Activated CD4-positive, alpha-beta T cell treated with anti-CD3 and anti-CD28 coated beads, Interleukin-10, Interleukin-2, amounts not matched to agents 100 ng/mL and 50 ng/mL, durations not matched to agents 16 hours and 8 hours (primary cell): ENCODE measurements at regions not wholly inside any gene's neighbourhood (a gene's known extent, or its start where the extent isn't known, plus 50 kb on each side); places are given as distances from the start of the nearest gene placed in this dataset.

Experiments
- DNase-seq: peaks from one replicate; pipeline ENCODE4 v3.0.0-alpha.2; 2020

DNA sequence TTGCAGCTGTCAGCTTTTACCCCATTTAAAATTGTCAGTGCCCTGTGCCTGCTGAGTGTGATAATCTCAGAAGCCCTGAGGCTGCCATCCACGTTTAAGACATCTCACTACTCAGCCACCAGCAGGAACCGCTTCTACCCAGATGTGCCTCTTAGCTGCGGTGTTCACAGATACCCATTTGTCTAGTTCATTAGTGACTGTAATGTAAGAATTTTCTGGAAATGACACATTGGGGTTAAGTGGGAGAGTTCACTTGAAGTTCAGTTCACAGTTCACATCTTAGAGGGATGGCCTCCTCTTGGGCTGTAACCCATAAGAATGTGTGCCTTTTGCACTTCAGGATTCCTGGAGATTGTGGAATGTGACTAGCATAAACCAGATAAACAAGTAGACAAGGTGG, 477.7 kb downstream of the BTBD3 start:
- DNase-seq = no peak

DNA sequence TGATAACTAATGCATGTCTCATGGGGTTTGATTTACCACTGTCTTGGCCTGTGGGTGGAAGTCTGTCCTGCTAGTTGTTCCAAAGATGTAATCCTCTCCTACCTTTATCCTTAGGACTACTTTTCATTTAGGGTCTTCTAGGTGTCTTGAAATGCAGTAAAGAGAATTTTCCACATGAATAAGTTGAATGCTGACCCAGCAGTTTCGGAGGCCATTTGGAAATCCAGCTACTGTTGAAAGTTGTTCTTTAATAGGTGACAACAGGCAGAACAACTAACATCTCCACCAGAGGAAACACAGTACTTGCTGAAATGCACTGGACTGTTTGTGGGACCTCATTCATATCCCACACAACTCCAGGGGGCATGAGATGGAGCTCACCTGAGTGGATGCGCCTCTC, 478.1 kb downstream of the BTBD3 start:
- no peak for DNase-seq

DNA sequence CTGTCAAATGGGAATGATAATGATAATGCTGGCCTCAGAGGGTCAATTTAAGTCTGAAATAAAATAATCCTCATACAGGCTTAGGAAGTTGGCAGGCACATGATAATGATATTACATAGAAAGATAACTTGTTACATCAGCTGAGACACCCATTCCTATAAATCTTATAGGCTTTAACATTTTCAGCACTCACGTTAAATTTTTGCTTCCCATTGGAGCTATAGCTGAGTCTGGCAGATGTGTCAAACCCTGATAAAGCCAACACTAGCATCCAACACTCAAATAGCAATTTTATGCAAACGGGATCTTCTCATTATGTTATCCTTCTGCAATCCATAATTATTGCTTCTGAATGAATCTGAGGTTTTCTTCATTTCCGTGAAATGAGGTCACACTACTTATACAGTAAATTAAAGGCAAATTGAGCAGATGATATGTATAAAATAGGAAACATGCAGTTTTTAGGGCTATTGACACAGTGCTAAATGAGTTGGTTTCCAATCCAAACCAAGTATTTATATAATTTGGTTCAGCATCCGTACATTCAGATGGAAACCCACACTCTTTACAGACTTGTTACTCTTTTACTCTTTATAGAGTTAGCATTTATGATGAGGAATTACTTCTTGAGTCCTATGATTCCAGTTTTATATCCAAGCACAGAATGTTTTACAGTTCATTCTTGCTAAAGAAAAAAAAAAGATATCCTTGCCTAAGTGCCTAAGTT, 481.6 kb downstream of the BTBD3 start:
- no peak for DNase-seq

DNA sequence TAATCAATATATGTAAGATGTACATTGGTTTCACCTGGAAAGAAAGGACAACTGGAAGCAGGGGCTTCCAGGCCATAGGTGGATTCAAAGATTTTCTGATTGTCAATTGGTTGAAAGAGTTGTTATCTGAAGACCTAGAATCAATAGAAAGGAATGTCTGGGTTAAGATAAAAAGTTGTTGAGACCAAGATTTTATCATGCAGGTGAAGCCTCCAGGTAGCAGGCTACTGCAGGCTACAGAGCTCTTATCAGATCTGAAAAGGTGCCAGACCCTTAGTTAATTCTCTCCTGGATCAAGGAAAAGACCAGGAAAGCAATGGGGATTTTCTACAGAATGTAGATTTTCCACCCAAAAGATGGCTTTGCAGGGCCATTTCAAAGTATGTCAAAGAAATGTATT, 487.2 kb downstream of the BTBD3 start:
- DNase-seq = no peak

DNA sequence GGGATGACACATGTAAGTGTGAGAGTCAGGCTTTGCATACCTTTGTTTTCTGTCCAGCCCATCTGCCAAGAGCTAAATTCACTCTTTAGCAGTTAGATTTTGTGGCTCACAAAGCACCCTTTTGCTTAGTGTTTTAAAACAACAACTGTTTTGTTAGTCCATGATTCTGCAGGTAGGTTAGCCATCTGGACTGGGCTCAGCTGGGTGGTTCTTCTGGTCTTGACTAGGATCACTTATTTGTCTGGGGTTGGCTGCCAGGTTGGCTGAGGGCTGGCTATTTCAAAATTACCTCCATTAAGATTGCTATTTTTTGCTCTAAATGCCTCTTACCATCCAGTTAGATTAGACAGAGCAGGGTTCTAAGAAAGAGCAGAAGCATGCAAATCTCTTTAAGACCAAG, 489.3 kb downstream of the BTBD3 start:
- no peak for DNase-seq

DNA sequence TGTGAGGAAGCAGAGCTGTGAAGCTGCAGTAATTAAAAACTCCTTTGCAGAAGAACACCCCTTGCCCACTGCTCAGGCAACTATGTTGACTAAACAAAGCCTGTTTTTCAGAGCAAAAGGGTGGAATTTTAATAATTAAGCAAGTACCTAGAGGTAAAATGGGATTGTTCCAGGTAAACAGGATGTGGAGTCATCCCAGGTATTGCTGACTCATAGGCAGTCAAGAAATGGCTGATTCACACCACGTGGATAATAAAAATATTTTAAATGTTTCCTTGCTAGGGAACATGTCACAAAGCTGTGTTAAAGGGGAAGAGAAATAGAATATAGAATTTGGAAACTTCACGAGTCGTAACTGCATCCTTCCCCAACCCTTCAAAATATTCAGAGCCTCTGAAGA, 491.8 kb downstream of the BTBD3 start:
- no peak for DNase-seq

DNA sequence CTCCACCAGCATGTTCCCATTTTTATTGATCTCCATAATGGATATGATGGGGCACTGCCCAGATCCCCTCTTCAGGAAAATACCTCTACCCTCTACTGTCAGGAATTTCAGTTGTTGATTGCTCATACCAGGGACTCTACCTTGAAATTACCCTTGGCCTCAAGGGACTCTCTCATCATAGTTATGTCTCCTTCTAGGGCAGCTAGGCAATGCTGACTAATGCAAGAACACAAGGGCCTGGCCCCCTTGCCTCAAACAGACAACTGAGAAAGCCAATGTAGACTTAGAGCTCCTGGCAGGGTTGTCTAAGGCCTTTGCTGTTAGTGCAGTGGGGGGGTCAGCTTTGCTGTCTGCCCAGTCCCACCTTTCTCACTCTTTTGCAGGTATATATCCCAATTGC, 493.1 kb downstream of the BTBD3 start:
- no peak for DNase-seq

DNA sequence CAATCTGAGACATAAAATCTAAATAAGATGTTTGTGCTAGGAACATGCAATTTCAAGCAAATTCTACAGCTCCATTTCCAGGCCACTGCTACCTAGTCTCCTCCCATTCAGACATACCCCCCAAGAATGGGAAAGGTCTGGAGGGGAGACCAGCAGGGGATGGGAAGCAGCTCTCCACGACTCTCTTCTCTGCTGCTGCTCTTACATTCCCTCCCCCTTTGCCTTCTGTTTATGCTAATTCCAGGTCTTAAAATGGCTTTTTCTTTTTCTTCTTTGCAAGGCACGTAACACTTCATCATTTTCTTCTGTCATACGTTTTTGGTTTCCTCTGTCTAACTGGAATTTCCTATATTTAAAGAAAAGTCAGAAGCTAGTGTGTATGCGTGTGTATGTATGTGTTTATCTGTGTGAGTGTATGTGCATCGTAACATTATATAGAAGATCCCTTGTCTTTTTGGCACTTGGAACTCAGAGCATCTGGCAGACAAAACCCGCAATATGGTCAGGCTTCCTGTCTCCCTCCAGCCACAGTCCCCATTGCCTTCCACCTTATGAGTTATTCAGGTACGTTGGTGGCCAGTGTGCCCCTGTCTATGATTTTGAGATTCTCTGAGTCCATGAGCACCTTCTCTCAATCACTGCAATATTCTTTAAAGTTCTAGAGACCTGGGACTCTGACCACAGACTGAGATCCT, 493.7 kb downstream of the BTBD3 start:
- DNase-seq = no peak

DNA sequence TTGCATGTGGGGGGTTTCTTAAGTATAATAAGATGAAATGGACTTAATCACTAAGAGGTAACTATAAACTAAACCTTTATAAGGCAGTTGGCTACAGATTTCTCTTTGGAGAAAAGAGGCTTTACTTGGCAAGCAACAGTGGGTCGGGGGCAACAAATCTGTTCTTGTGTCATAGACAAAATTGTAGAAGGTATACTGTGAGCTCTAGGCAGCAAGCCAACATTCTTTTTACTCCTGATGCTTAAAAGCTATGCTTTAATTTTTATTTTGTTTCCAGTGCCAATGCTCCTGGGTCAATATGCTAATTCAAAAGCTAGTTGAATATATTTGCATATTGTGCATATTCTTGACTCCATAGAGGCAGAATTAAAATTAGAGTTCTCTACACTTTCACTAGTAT, 495.4 kb downstream of the BTBD3 start:
- no peak for DNase-seq

DNA sequence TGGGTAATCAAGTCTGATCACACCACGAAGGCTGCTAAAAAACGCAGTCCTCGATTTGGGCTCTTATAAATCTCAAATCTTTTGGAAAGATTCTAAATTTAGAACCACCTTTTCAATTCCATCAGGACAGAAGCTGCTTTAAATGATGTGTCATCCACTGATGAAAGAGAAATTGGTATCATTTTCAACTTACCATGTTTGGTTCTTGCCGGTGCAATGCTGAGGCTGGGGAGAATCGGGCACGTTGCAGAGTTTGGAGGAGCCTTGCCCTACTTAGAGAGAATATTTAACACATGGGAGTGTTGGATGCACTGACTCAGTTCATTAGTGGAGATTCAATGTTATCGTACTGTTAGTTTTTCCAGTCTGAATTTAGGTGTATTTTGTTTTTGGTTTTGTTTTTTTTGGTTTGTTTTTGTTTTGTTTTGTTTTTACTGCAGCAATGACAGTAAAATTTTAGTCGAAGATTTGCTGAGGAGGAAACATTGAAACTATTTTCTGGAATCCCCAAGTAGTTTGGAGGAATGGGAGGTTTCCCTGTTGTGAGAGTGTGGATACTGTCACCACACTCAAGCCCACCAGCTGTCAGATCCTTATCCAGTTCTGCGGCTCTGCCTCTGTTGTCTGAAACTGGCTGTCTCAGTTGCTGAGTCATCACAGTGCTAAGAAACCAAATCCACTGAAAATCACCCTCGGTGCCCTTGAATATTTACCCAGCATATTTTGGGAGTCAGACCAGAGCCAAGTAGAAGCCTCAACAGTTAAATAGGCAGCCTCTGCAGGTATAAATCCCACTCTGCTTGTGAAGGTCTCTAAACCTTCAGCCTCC, 497.0 kb downstream of the BTBD3 start:
- DNase-seq = no peak

DNA sequence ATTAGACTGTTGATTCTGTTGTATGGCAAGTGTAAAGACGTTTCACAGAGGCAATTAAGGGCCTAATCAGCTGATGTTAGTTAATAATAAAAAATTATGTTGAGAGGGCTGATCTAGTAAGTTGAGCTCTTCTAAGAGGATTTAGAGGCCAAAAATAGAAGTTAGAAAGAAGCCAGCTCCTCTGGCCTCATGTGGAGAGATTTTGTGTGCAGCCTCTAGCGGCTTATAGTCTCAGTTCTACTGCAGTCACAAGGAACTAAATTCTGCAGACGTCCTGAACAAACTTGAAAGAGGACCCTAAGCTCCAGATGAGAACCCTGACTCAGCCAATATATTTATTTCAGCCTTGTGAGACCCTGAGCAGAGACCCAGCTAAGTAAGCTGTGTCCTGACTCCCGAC, 498.6 kb downstream of the BTBD3 start:
- DNase-seq = no peak

DNA sequence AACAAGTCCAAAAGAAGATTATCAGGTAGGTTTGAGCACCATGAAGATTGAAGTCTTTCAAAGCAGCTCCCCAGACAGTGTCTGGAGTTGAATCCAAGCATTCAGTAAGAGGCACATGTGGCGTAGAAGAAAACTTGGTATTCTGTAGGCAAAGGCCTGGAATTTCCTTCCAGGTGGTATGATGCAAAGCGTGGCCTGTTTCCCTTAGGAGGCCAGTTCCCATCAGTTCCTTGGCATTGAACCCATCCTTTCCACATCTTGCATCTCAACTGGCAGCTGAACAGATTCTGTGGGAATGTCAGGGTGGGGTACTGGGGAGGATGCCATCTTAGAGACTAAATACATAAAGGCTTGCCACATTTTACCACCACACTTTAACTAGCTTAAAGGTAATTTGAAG, 516.0 kb downstream of the BTBD3 start:
- no peak for DNase-seq

DNA sequence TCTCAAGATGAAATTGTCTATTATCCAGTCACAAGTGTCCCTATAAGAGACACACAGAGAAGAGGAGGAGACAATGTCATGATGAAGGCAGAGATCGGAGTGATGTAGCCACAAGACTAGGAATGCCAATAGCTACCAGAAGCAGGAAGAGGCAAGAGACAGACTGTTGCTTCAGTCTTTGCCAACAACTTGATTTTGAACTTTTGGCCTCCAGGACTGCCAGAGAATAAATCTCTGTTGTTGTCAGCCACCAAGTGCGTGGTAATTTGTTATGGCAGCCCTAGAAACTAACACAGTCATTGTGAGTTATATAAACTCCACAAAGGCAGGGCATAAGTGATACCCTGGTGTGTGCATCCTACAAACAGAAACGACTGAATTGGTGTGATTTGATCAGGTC, 517.0 kb downstream of the BTBD3 start:
- DNase-seq = no peak

DNA sequence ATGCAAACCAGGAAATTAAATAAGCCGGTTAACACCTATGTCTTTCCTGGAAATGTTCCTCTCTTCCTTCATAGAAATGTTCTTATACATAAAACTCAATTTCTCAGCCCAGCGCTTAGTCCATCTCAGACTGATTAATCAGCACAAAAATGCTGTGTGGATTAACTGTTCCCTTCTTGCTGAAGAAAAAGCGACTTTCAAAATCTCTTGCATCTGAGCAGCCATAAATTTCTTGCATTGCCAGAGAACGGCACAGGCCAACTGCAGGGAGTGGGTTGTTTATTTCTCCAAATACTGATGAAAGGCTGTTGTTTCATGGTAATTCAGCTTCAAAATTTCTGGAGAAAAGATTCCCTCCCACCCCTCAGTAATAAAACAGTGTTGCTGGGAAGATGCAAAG, 517.6 kb downstream of the BTBD3 start:
- no peak for DNase-seq

DNA sequence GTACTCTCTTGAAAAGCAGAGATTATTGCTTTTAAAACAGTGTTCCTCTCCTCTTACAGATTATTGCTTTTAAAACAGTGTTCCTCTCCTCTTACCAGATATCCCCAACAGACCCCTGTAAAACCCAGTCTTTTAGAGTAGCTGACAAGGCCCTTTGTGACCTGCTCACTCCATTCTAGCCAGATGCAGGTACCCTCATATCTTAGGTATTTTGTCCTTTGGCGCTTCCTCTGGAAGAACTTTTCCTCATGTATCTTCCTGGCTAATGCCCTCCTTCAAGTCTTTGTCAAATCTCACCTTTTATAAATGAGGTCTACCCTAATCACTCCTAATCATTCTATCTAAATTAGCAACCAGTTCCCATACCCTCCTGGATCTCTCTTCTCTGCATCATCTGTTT, 536.0 kb downstream of the BTBD3 start:
- no peak for DNase-seq

DNA sequence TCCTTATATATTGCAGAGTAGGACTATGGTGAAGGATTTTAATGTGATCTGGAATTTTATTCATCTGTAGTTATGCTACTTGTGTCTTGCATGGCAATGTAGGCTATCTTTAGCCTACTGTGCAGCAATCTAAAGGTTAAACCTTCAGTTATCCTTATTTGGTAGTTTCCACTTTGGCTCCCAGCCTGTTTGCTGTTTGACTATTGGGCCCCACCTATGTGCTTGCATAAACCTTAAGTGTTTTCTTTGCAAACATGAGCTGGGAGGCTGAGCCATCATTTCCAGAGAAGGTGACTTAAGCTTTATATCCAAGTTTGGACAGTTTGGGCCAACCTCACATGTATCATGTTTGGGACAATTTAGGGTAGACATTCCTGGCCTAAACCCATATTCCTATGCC, 537.5 kb downstream of the BTBD3 start:
- DNase-seq = no peak

DNA sequence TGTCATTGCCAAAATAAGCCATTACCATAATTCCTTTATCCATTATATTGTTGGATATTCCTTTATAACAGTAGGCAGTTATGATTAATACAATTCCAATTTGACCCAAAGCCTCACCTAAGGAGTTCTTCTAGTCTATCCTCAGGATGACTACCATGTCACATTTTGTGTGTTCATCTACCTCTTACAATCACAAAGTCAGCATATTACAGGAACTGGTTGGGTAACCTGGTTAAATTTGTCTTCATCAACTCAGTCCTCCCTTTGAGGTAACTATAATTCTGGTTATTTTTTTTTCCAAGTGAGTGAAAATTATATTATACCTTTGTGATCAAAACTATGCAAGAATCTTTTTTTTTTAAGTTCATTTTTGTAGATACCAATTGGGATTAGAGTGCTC, 540.5 kb downstream of the BTBD3 start:
- no peak for DNase-seq

DNA sequence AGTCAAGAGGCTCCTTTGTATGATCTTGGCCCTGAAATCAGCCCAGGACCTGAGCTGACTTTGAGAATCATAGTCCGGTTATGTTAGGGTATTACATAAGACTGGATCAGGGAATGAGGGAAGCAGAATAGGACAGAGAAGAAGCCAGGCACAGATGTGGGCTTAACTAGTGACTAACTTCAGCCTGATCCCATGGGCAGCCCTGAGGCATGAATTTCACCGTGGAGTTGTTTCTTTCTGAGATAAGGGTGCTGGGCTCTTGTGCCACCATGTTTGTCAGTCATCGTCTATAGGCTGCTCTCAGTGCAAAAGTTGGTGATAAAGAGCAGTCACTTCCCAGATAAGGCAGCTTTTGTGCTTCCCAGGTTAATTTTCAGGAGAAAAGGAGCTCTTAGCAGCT, 544.7 kb upstream of the SPTLC3 start:
- DNase-seq = no peak

DNA sequence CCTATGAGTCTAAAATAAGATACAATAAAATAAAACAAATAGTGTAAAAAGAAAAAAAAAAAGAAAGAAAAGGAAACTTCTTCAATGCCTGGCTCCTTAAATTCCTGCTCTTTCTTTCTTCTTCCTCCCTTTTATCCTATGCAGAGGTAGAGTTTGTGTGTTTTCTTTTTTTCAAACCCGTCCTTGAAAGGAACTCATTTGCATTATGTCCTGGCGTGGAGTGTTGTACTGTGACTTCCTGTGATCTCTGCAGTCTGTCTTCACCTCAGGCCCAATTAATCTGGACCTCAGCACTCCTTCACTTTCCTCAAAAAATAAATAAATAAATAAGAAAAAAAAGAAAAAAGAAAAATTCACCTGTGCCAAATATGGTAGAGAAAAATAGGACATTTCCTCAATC, 541.9 kb upstream of the SPTLC3 start:
- DNase-seq = no peak

DNA sequence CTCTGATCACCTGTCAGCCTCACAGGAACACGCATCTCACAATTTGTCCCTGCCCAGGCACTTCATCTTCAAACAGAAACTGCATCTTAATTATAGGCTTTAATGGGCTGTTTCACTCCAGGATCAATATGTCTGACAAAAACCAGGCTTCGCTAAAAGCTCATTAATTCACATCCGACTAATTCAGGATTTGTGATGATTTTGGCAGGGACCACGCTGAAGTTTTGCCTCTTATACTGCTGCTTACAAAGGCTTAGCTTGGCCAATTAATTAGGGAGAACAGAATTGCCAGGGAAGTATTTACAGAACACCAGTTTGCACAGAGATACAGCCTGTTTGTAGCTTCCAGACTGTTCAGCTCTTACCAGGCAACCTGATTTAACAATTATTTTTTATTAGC, 541.0 kb upstream of the SPTLC3 start:
- no peak for DNase-seq

DNA sequence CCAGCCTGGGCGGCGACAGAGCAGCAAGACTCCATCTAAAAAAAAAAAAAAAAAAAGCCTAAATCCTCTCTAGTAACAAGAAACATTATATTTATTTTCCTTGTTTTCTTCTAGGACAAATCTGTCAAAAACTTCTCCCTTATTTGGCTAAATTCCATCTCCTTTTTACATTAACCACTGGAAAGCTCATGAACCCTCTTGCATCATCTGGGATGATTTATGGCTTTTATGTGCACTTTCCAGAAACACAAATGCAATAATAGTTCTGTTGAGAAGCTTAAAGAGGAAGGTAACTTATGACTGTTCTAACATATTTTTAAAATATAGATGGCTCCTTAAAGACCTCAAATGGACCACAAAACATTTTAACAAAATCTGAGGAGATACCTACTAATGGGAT, 526.1 kb upstream of the SPTLC3 start:
- no peak for DNase-seq

DNA sequence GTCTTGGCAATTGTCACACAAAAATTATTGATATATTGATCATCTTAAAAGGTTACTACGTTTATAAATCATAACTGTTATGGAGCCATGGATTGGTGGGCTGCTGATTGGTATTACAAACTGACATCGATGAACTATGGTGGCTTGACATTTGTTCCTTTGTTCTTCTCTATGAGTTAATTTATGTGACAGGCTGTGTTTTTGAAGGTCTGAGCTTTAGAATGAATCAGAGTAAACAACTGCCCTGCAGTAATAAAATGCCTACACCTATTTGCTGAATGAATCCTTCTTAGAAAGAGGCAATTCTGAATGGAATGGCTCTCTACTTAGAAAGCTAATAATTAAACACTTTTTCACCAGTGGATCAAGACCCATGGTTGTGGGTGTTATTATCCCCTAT, 506.3 kb upstream of the SPTLC3 start:
- no peak for DNase-seq

DNA sequence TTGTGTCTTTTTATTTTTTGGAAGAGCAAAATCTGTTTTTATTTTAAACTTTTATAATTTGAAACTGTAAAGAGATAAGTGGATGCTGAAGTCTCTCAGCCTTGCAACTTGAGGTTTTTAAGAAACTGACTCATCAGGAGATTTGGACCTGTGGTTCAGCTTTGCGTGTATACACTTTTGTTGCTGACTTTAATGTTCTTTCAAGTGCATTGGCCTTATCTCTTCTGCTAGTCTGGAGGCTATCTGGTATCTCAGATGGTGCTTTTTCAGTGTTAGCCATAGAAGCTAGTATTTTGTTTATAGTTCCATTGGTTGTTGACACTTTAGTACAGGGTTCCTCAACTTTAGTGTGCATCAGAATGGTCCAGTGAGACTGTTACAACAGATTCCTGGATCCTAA, 504.0 kb upstream of the SPTLC3 start:
- no peak for DNase-seq

DNA sequence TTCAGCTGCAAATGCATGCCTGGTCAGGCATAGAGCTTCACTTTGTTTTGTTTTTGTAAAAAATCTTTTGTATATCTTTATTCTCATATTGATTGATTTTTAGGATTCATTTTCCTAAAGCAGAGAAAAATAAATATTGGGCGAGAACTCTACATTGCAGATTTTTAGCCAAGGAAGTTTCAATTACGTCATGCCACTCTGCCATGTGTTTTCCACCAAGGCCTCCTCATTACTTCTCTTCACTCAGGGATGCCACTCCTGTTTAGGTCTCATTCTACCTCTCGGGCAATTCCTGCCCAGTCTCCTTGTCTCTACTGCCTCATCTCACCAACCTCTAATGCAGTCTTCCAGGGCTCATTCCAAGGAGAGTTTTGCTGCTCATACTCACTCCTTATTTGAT, 497.3 kb upstream of the SPTLC3 start:
- DNase-seq = no peak
